ENCODE measurements at regions not wholly inside any gene's neighbourhood (a gene's known extent, or its start where the extent isn't known, plus 50 kb on each side); places are given as distances from the start of the nearest gene placed in this dataset.

DNA sequence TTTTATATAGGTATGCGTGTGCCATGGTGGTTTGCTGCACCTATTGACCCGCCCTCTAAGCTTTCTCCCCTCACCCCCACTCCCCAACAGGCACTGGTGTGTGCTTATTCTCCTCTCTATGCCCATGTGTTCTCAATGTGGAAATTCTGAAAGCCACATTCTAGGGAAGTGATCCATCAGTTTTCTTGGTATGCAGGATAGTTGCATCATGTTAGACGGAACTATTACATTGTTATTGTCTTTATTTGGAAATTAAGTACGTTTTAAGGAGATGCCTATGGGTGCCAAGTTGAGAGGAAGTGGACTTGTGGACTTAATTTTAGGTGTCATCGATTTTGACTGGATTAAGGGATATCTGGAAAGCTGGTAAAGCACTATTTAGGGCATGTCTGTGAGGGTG, 204.6 kb downstream of the RBM46 start:
- TF ChIP-seq, protein P1, sequence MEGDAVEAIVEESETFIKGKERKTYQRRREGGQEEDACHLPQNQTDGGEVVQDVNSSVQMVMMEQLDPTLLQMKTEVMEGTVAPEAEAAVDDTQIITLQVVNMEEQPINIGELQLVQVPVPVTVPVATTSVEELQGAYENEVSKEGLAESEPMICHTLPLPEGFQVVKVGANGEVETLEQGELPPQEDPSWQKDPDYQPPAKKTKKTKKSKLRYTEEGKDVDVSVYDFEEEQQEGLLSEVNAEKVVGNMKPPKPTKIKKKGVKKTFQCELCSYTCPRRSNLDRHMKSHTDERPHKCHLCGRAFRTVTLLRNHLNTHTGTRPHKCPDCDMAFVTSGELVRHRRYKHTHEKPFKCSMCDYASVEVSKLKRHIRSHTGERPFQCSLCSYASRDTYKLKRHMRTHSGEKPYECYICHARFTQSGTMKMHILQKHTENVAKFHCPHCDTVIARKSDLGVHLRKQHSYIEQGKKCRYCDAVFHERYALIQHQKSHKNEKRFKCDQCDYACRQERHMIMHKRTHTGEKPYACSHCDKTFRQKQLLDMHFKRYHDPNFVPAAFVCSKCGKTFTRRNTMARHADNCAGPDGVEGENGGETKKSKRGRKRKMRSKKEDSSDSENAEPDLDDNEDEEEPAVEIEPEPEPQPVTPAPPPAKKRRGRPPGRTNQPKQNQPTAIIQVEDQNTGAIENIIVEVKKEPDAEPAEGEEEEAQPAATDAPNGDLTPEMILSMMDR (IDR thresholded peaks at IDR 0.05): no peak
- no peak for TF ChIP-seq POLR2A (IDR thresholded peaks at IDR 0.05)

All from uterus (tissue), 2 donors.